ENCODE measurements at regions not wholly inside any gene's neighbourhood (a gene's known extent, or its start where the extent isn't known, plus 50 kb on each side); places are given as distances from the start of the nearest gene placed in this dataset.

GRCh38 chr2:41913921-41914609, 133.8 kb upstream of the PKDCC start:
- DNase-seq (ENCODE audit: insufficient read length, low spot score) (no peak), FAIRE-seq (no peak)

GRCh38 chr2:41914936-41915335, 132.9 kb upstream of the PKDCC start:
- no peak for FAIRE-seq

GRCh38 chr2:41916177-41916576, 131.6 kb upstream of the PKDCC start:
- FAIRE-seq (no peak), DNase-seq (ENCODE audit: insufficient read length, low spot score) (no peak)

More at GRCh38 chr2:41914936-41915335, 132.9 kb upstream of the PKDCC start:
- no peak for DNase-seq (ENCODE audit: insufficient read length, low spot score)

GRCh38 chr2:41917587-41917986, 130.2 kb upstream of the PKDCC start:
- FAIRE-seq (no peak), DNase-seq (ENCODE audit: insufficient read length, low spot score) (no peak)

- no peak for FAIRE-seq
- no peak for DNase-seq (ENCODE audit: insufficient read length, low spot score)
These were observed 128.7 kb upstream of the PKDCC start for GRCh38 chr2:41919135-41919534.

GRCh38 chr2:41920181-41920580, 127.6 kb upstream of the PKDCC start:
- FAIRE-seq, result no peak
- DNase-seq (ENCODE audit: insufficient read length, low spot score), result no peak

GRCh38 chr2:41920812-41921211, 127.0 kb upstream of the PKDCC start:
- DNase-seq (ENCODE audit: insufficient read length, low spot score), result no peak
- FAIRE-seq, result no peak

- FAIRE-seq (no peak), DNase-seq (ENCODE audit: insufficient read length, low spot score) (no peak)
These were observed 125.6 kb upstream of the PKDCC start for GRCh38 chr2:41922177-41922576.

- no peak for FAIRE-seq
These were observed 124.5 kb upstream of the PKDCC start for GRCh38 chr2:41923156-41923786.

GRCh38 chr2:41924024-41924423, 123.8 kb upstream of the PKDCC start:
- FAIRE-seq, result no peak
- no peak for DNase-seq (ENCODE audit: insufficient read length, low spot score)

More at GRCh38 chr2:41923156-41923786, 124.5 kb upstream of the PKDCC start:
- DNase-seq (ENCODE audit: insufficient read length, low spot score), result no peak

GRCh38 chr2:41924709-41925408, 123.0 kb upstream of the PKDCC start:
- FAIRE-seq (no peak), DNase-seq (ENCODE audit: insufficient read length, low spot score) (no peak)

GRCh38 chr2:41925712-41926111, 122.1 kb upstream of the PKDCC start:
- DNase-seq (ENCODE audit: insufficient read length, low spot score) (no peak), FAIRE-seq (no peak)

GRCh38 chr2:41926614-41927580, 120.9 kb upstream of the PKDCC start:
- FAIRE-seq, result no peak
- no peak for DNase-seq (ENCODE audit: insufficient read length, low spot score)

- FAIRE-seq, result no peak
These were observed 120.1 kb upstream of the PKDCC start for GRCh38 chr2:41927581-41928264.

GRCh38 chr2:41928526-41928925, 119.3 kb upstream of the PKDCC start:
- no peak for FAIRE-seq
- DNase-seq (ENCODE audit: insufficient read length, low spot score), result no peak

More at GRCh38 chr2:41927581-41928264, 120.1 kb upstream of the PKDCC start:
- DNase-seq (ENCODE audit: insufficient read length, low spot score), result no peak

- no peak for DNase-seq (ENCODE audit: insufficient read length, low spot score)
- FAIRE-seq, result no peak
These were observed 116.8 kb upstream of the PKDCC start for GRCh38 chr2:41930807-41931566.

- no peak for FAIRE-seq
- DNase-seq (ENCODE audit: insufficient read length, low spot score), result no peak
These were observed 115.4 kb upstream of the PKDCC start for GRCh38 chr2:41932241-41933045.

GRCh38 chr2:41933046-41933420, 114.8 kb upstream of the PKDCC start:
- DNase-seq (ENCODE audit: insufficient read length, low spot score), result no peak
- FAIRE-seq, result no peak

Measured in GM19239 (cell line).